ENCODE measurements at regions not wholly inside any gene's neighbourhood (a gene's known extent, or its start where the extent isn't known, plus 50 kb on each side); places are given as distances from the start of the nearest gene placed in this dataset.

DNA sequence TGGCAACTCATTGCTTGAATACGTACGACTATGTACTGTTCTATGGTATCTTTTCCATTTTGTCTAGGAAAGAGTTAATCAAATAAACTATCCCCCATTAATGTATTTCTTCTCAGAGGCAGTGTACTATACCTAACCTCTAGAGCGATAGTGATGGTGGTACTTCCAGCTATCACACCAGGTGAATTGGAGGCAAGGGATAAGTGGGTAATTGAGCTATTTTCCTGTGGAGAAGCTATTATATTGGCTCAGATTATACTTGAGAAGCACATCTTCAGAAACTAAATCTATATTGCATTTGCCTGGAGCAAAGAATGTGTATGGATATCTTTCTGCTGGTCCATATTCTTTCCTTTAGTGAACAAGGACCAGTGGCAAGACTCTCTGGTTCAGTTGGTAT, 430.7 kb upstream of the KHDRBS2 start:
- TF ChIP-seq, protein P1, sequence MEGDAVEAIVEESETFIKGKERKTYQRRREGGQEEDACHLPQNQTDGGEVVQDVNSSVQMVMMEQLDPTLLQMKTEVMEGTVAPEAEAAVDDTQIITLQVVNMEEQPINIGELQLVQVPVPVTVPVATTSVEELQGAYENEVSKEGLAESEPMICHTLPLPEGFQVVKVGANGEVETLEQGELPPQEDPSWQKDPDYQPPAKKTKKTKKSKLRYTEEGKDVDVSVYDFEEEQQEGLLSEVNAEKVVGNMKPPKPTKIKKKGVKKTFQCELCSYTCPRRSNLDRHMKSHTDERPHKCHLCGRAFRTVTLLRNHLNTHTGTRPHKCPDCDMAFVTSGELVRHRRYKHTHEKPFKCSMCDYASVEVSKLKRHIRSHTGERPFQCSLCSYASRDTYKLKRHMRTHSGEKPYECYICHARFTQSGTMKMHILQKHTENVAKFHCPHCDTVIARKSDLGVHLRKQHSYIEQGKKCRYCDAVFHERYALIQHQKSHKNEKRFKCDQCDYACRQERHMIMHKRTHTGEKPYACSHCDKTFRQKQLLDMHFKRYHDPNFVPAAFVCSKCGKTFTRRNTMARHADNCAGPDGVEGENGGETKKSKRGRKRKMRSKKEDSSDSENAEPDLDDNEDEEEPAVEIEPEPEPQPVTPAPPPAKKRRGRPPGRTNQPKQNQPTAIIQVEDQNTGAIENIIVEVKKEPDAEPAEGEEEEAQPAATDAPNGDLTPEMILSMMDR (IDR thresholded peaks at IDR 0.05; ENCODE audit: insufficient read depth, low read depth, low read length) = no peak
- TF ChIP-seq EZH2 (IDR thresholded peaks at IDR 0.05; ENCODE audit: insufficient read depth, low read length) = no peak

Data from astrocyte (in vitro differentiated cells and primary cell).